ENCODE measurements at regions not wholly inside any gene's neighbourhood (a gene's known extent, or its start where the extent isn't known, plus 50 kb on each side); places are given as distances from the start of the nearest gene placed in this dataset.

DNA sequence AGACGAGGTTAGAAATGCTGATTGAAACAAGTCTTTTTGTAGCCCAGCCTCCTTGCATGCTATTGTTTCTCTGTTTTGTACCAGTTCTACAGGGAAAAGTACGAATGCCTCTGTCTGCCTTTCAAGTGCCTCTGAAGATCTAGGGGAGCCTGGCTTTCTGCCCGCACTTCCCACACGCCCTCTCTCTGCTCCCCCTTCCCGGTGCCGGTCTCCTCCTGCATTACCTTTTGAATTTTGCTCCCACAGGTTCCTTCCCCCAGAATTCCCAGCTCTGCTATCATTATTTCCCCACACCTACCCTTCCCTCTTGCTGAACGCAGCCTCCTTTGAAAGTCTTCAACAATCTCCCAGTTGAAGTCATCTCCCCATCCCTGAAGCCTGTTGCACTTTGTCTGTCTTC is 689.7 kb downstream of the BCL11B start:
- H3K36me3 Mint-ChIP-seq (ENCODE audit: low read depth), result no peaks in the 10 kb centered on the region
- H3K4me3 Mint-ChIP-seq (ENCODE audit: low read depth), result no peak overlapping the region
- H3K4me1 Mint-ChIP-seq (ENCODE audit: low read depth), result no peaks in the 10 kb centered on the region
- peaks cover 4% of the 10 kb centered on the region for H3K27me3 Mint-ChIP-seq (ENCODE audit: low read depth)
- intact Hi-C loops (cut with micrococcal nuclease), result no loop called here
- no peaks in the 10 kb centered on the region for H3K9me3 Mint-ChIP-seq
- no peak for DNase-seq (ENCODE audit: low spot score)
- no peak overlapping the region for H3K27ac Mint-ChIP-seq

DNA sequence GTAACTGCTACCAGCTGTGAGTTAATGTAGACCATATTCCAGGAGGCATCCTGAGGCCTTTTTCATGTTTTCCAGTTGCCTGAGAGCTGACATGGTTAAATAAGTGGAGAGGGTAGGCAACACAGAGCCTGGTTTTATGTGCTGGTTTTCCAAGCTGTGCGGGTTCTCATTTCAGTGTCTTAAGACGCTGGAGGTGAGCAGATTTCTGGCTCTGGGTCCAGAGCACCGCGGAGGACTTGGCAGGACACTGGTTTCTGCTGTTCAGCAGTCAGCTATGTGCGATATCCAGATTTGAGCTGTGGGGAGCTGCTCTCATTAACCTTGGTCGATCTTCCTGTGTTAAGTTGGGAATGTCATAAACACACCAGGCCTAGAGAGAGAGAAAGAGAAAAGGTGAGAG is 680.8 kb downstream of the BCL11B start:
- Mint-ChIP-seq H3K4me1 (ENCODE audit: low read depth) (no peaks in the 10 kb centered on the region), H3K36me3 (ENCODE audit: low read depth) (no peaks in the 10 kb centered on the region), H3K9me3 (peaks cover 4% of the 10 kb centered on the region), H3K27me3 (ENCODE audit: low read depth) (no peaks in the 10 kb centered on the region), H3K4me3 (ENCODE audit: low read depth) (no peak overlapping the region), H3K27ac (no peak overlapping the region)
- no peak for DNase-seq (ENCODE audit: low spot score)
- intact Hi-C loops (cut with micrococcal nuclease), result no loop called here

DNA sequence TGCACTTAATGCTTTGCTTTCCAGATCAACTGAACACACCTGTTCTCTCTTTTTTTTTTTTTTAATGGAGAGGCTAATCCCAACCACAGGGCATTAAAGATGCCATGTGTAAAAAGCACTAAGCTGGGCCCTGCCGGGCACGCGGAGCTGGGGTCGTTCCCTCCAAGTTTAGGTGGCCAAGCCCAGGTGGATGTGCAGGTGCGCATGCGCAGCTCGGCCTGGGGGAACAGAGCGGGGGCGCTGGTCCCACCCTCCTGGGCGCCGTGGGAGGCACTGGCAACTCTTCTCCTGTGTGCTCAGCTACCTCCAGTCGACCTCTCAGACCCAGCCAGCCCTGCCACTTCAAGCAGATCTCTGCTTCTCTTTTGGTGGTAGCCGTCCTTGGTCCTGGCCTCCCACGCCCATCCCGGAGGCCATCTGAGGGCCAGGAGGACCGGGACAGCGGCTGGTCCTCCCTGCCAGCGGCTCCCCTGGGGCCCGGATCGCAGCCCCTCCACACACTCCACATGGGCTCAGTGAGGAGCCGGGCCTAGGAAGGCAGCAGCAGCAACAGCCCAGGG is 679.3 kb downstream of the BCL11B start:
- intact Hi-C loops (cut with micrococcal nuclease), result no loop called here
- no peaks in the 10 kb centered on the region for H3K36me3 Mint-ChIP-seq (ENCODE audit: low read depth)
- peaks cover 16% of the 10 kb centered on the region for H3K9me3 Mint-ChIP-seq
- no peak overlapping the region for H3K4me3 Mint-ChIP-seq (ENCODE audit: low read depth)
- no peaks in the 10 kb centered on the region for H3K4me1 Mint-ChIP-seq (ENCODE audit: low read depth)
- H3K27me3 Mint-ChIP-seq (ENCODE audit: low read depth), result no peaks in the 10 kb centered on the region
- H3K27ac Mint-ChIP-seq, result no peak overlapping the region
- no peak for DNase-seq (ENCODE audit: low spot score)

DNA sequence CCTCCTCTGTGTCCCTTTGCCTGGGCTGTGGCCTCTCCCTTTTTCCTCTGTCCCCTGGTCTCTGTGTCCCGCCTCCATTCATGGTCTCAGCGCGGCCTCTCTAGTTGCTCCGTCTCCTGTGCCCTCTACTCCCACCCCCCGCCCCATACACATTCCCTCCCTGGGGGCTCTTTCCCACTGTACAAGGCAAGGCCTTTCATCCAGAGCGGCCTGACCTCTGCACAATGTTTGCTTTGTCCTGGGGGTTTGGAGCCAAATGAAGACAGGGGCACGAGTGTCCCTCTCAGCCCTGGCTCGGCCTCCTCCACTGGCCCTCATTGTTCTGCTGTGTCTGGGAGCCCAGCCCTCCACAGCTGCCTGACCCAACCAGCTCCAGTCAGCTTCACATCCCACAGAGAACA is 678.6 kb downstream of the BCL11B start:
- intact Hi-C loops (cut with micrococcal nuclease), result no loop called here
- H3K4me1 Mint-ChIP-seq (ENCODE audit: low read depth), result no peaks in the 10 kb centered on the region
- no peaks in the 10 kb centered on the region for H3K36me3 Mint-ChIP-seq (ENCODE audit: low read depth)
- no peak for DNase-seq (ENCODE audit: low spot score)
- no peak overlapping the region for H3K4me3 Mint-ChIP-seq (ENCODE audit: low read depth)
- H3K9me3 Mint-ChIP-seq, result peaks cover 16% of the 10 kb centered on the region
- no peaks in the 10 kb centered on the region for H3K27me3 Mint-ChIP-seq (ENCODE audit: low read depth)
- no peak overlapping the region for H3K27ac Mint-ChIP-seq

DNA sequence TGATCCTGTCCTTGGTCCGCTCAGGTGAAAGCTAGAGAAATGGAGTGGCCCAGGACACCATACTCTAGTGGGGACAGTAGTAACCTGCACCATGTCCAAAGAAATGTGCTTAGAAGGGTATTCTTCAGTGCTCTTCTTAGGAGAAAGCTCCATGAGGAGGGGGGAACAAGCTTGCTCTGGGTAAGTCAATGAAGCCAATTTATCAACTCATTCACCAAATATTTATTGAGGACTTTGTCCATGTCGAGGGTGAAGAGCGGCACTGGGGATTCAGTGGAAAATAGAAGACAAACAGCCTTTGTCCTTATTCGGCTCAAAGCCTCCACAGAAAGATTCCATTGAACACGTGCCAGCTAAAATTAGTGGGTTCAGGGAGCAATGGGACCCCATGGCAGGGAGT is 677.8 kb downstream of the BCL11B start:
- peaks cover 16% of the 10 kb centered on the region for H3K9me3 Mint-ChIP-seq
- intact Hi-C loops (cut with micrococcal nuclease), result no loop called here
- no peak for DNase-seq (ENCODE audit: low spot score)
- H3K36me3 Mint-ChIP-seq (ENCODE audit: low read depth), result no peaks in the 10 kb centered on the region
- no peak overlapping the region for H3K27ac Mint-ChIP-seq
- no peak overlapping the region for H3K4me3 Mint-ChIP-seq (ENCODE audit: low read depth)
- H3K27me3 Mint-ChIP-seq (ENCODE audit: low read depth), result no peaks in the 10 kb centered on the region
- no peaks in the 10 kb centered on the region for H3K4me1 Mint-ChIP-seq (ENCODE audit: low read depth)

DNA sequence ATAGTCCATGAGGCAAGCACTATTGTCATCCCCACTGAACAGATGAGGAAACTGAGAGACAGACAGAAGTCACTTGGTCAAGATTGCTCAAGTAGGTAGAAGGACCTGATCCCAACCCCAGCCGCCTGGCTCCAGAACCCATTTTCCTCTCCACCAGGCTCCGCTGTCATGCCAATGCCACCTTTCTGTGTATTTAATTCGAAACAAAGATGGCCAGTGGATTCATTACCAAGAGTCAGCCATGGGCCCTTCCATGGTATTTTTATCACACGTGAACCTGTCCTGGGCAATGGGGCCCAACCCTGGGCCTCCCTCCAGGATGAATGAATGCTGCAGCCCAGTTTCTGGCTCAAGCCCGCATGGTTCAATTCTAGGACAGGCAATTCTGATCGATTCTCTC is 673.4 kb downstream of the BCL11B start:
- peaks cover 16% of the 10 kb centered on the region for H3K9me3 Mint-ChIP-seq
- no peak for DNase-seq (ENCODE audit: low spot score)
- H3K4me3 Mint-ChIP-seq (ENCODE audit: low read depth), result no peak overlapping the region
- peaks cover 3% of the 10 kb centered on the region for H3K27me3 Mint-ChIP-seq (ENCODE audit: low read depth)
- H3K36me3 Mint-ChIP-seq (ENCODE audit: low read depth), result no peaks in the 10 kb centered on the region
- no peak overlapping the region for H3K27ac Mint-ChIP-seq
- intact Hi-C loops (cut with micrococcal nuclease), result no loop called here
- H3K4me1 Mint-ChIP-seq (ENCODE audit: low read depth), result no peaks in the 10 kb centered on the region

DNA sequence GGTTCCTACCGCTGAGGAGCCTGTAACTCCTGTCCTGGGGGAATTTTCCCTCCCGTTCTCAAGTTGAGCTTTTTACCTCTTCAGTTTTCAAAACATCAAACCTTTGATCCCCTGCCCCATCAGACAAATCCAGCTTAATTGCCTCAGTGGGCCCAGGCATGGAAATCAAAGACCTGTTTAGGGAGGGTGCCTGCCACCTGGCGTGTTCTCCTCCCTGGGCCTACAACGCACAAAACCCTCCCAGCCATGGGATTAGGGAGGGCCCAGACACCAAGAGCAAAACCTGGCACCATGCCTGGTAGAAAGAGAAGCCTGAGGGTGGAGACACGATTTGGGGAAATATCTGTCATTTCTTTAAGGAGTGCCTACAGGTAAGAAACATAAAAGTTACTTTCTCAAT is 672.9 kb downstream of the BCL11B start:
- intact Hi-C loops (cut with micrococcal nuclease), result no loop called here
- no peak for DNase-seq (ENCODE audit: low spot score)
- no peak overlapping the region for H3K4me3 Mint-ChIP-seq (ENCODE audit: low read depth)
- peaks cover 16% of the 10 kb centered on the region for H3K9me3 Mint-ChIP-seq
- no peaks in the 10 kb centered on the region for H3K36me3 Mint-ChIP-seq (ENCODE audit: low read depth)
- peaks cover 3% of the 10 kb centered on the region for H3K27me3 Mint-ChIP-seq (ENCODE audit: low read depth)
- H3K4me1 Mint-ChIP-seq (ENCODE audit: low read depth), result no peaks in the 10 kb centered on the region
- no peak overlapping the region for H3K27ac Mint-ChIP-seq

DNA sequence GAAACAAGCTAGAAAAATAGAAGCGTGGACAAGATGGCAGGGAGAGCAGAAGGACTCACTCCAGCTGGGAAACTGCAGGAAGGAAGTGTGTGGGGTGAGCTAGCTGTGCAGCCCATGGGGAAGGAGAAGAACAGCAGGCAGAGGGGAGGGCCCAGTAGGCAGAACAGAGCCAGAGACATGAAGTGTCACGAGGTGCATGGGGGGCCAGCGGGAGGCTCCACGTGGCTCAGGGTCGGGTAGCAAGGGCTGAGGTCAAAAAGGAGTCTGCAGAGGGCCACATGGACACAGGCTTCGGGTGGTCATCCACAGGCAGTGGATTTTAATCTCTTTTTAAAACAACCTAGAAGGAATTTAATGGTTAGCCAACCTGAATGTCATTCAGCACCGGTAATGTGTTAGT is 669.0 kb downstream of the BCL11B start:
- Mint-ChIP-seq H3K27ac (no peak overlapping the region), H3K4me3 (ENCODE audit: low read depth) (no peak overlapping the region), H3K36me3 (ENCODE audit: low read depth) (no peaks in the 10 kb centered on the region), H3K4me1 (ENCODE audit: low read depth) (no peaks in the 10 kb centered on the region), H3K27me3 (ENCODE audit: low read depth) (peaks cover 3% of the 10 kb centered on the region), H3K9me3 (no peaks in the 10 kb centered on the region)
- DNase-seq (ENCODE audit: low spot score), result no peak
- intact Hi-C loops (cut with micrococcal nuclease), result no loop called here

DNA sequence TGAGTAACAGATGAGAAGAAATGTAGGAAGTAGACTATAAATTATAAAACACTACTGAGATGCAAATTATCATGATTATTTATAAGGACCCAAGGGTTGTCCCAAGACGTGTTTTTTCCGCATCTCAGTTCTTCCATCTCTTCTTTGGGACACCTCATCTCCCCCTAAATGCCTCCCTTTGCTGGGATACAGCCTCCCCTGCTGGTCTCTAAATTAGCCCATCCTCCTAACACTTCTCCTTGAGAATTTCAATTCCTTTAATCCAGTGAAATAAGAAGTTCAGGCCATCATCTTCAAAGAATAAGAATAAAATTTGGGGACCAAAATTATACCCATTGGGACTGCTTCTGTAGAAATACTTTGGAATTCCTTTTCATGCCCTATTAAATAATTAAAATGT is 667.0 kb downstream of the BCL11B start:
- H3K4me3 Mint-ChIP-seq (ENCODE audit: low read depth), result no peak overlapping the region
- no peaks in the 10 kb centered on the region for H3K9me3 Mint-ChIP-seq
- H3K4me1 Mint-ChIP-seq (ENCODE audit: low read depth), result no peaks in the 10 kb centered on the region
- no peak overlapping the region for H3K27ac Mint-ChIP-seq
- intact Hi-C loops (cut with micrococcal nuclease), result no loop called here
- DNase-seq (ENCODE audit: low spot score), result no peak
- peaks cover 3% of the 10 kb centered on the region for H3K27me3 Mint-ChIP-seq (ENCODE audit: low read depth)
- no peaks in the 10 kb centered on the region for H3K36me3 Mint-ChIP-seq (ENCODE audit: low read depth)

DNA sequence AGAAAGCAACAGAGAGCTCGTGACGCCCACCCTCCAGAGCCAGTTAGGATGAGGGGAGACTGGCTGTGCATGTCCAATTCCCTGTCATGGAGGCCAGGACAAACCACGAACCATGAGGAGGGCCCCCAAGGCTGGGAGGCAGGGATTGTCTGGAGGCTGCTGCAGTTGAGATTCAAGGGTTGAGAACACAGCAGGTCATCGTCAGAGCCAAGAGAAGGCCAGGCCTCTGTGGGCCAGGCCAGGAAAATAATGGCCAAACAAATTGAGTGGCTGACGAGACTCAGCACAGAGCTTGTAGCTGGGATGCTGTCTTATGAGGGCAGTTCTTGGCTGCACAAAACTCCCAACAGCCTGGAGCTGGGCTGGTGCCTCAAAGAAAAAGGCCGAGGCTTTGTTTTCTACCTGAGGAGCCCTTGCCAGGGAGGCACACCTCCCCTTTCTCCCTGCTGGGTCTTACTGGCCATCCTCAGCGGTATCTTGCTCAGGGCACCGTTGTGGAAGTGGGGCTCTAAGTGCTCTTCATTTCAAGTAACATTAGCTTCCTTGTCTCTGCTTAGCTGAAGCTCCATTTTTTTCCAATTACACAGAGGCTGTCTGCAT is 665.9 kb downstream of the BCL11B start:
- no peaks in the 10 kb centered on the region for H3K36me3 Mint-ChIP-seq (ENCODE audit: low read depth)
- DNase-seq (ENCODE audit: low spot score), result no peak

DNA sequence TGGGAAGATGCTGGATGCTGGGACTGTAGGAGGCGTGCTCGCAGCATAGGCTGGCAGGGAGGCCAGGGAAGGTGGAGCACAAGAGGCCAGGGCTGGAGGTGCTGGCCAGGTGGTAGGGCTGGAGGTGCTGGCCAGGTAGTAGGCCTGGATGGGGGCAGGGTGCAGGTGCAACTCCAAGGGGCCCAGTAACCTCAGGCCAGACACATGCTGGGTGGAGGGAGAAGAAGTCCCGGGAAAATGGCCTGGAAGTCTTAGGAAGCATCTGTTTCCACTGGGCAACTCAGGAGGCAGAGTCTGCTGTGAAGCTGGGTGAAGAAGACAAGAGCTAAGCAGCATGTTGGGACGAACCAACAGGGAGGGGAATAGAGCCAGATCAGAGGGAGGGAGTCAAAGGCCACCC is 665.2 kb downstream of the BCL11B start:
- Mint-ChIP-seq H3K36me3 (ENCODE audit: low read depth) (no peaks in the 10 kb centered on the region), H3K4me1 (ENCODE audit: low read depth) (no peaks in the 10 kb centered on the region), H3K27ac (no peak overlapping the region), H3K4me3 (ENCODE audit: low read depth) (no peak overlapping the region), H3K9me3 (no peaks in the 10 kb centered on the region), H3K27me3 (ENCODE audit: low read depth) (peaks cover 3% of the 10 kb centered on the region)
- intact Hi-C loops (cut with micrococcal nuclease), result no loop called here
- DNase-seq (ENCODE audit: low spot score), result no peak

More for the DNA sequence above, 665.9 kb downstream of the BCL11B start:
- no peaks in the 10 kb centered on the region for H3K9me3 Mint-ChIP-seq
- intact Hi-C loops (cut with micrococcal nuclease), result no loop called here
- H3K27me3 Mint-ChIP-seq (ENCODE audit: low read depth), result peaks cover 3% of the 10 kb centered on the region
- H3K27ac Mint-ChIP-seq, result no peak overlapping the region
- H3K4me3 Mint-ChIP-seq (ENCODE audit: low read depth), result no peak overlapping the region
- H3K4me1 Mint-ChIP-seq (ENCODE audit: low read depth), result no peaks in the 10 kb centered on the region

DNA sequence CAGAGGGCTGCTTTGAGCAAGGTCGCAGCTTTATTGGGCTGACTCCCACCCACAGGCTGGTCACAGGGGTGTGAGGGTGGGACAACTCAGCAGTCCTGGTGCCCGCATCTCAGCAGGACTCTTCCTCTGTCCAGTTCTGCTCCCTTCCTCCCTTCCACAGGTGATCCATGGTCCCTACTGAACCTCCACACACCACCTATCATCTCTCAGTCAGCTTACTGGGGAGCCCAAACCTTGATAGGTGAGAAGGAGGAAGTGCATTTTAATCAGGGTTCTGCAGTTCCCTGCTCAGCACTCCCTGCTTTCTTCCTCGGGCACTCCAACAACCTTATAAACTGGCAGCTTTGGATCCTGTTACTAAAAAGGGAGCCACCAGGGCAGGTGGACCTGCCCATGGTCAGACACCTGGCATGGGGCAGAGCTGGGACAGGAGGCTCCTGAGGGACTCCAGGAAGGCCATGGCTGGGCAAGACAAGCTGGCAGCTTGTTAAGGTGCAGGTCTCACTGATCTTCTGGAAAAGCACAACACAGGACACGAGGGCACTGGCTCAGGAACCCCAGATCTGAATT is 664.6 kb downstream of the BCL11B start:
- H3K27me3 Mint-ChIP-seq (ENCODE audit: low read depth), result peaks cover 3% of the 10 kb centered on the region
- H3K4me1 Mint-ChIP-seq (ENCODE audit: low read depth), result no peaks in the 10 kb centered on the region
- H3K4me3 Mint-ChIP-seq (ENCODE audit: low read depth), result no peak overlapping the region
- H3K36me3 Mint-ChIP-seq (ENCODE audit: low read depth), result no peaks in the 10 kb centered on the region
- H3K27ac Mint-ChIP-seq, result no peak overlapping the region
- intact Hi-C loops (cut with micrococcal nuclease), result no loop called here
- DNase-seq (ENCODE audit: low spot score), result no peak
- H3K9me3 Mint-ChIP-seq, result no peaks in the 10 kb centered on the region

DNA sequence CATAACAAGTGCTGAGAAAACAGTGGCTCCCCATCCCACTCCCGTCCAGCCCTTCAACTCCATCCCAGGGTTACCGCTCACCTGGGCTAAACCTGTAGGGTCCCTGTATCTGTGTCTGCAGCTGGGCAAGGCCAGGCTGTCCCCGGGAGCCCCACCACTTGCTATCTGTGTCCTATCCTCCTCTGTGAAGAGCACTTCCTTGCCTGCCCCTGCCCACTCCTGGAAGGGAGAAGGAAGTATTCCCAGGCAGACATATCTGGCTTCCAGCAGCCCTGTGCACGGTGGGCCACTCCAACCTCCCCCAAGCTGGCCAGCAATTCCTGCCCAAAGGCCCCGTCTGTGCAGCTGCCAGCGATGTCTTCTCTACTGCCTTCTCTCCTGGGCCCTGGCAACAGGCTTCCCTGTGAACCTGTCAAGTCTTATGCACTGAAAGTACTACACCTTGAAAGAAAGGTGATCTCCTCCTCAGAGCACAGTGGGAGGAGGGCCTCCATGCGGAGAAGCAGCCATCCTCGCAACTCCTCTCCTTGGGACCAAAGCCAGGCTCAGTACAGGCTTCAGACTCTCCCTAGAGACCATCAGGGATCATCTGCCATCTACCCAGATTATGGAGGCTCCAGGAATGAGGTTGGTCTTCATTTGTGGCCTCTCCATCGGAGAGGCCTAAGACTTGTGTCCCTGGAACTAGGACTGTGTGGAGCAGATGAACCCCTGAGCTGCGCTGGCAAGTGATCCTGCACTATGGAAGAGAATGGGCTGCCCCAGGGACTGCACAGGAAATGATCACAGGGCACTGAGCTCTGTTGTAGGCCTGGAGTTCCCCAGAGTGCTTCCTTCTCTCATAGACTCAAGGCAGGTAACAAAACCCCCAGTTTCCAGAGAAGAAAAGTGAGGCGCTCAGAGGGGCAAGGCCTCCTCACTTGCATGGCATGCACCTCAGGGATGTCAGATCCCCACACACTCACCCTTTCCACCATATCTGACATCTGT is 663.6 kb downstream of the BCL11B start:
- DNase-seq (ENCODE audit: low spot score), result no peak
- Mint-ChIP-seq H3K4me1 (ENCODE audit: low read depth) (no peaks in the 10 kb centered on the region), H3K4me3 (ENCODE audit: low read depth) (no peak overlapping the region), H3K36me3 (ENCODE audit: low read depth) (no peaks in the 10 kb centered on the region), H3K9me3 (no peaks in the 10 kb centered on the region), H3K27ac (no peak overlapping the region), H3K27me3 (ENCODE audit: low read depth) (no peaks in the 10 kb centered on the region)
- intact Hi-C loops (cut with micrococcal nuclease), result no loop called here
